Neutrophil (primary cell): ENCODE measurements at regions not wholly inside any gene's neighbourhood (a gene's known extent, or its start where the extent isn't known, plus 50 kb on each side); places are given as distances from the start of the nearest gene placed in this dataset.
"Not testable (repeated sequence)": the region's sequence is repeated elsewhere in the genome, so short reads cannot be mapped to it uniquely, and the experiment has no call there.

Experiments used
- H3K27ac ChIP-seq: fragments of 200-600 bp; sonication (generic); 2 replicates; pipeline ENCODE4 v1.5.1; 2016; ENCODE audit warnings: mild to moderate bottlenecking, moderate library complexity
- H3K27me3 ChIP-seq: fragments of 200-600 bp; sonication (generic); 2 replicates; pipeline ENCODE4 v1.6.0; 2016; ENCODE audit warnings: mild to moderate bottlenecking
- H3K36me3 ChIP-seq: fragments of 200-600 bp; sonication (generic); 2 replicates; pipeline ENCODE4 v1.5.1; 2017
- H3K4me1 ChIP-seq, 2 experiments: fragments of 200-600 bp in 1 of 2; sonication (generic) in 1 of 2; 1 replicate in 1 of 2; 2 replicates in 1 of 2; pipeline versions ENCODE4 v1.5.1 to v1.6.1; 2013 to 2016; ENCODE audit warnings: low read depth in 1 of 2, low read length in 1 of 2, mild to moderate bottlenecking in 1 of 2, moderate library complexity in 1 of 2; ENCODE audit not compliant: control insufficient read depth in 1 of 2, insufficient read depth in 1 of 2
- H3K4me3 ChIP-seq, 2 experiments: fragments of 200-600 bp in 1 of 2; sonication (generic) in 1 of 2; 1 replicate in 1 of 2; 2 replicates in 1 of 2; pipeline ENCODE4 v1.5.1; 2013 to 2016; ENCODE audit warnings: low read depth in 1 of 2, low read length in 1 of 2, mild to moderate bottlenecking in 1 of 2, moderate library complexity in 1 of 2
- H3K9me3 ChIP-seq: fragments of 200-600 bp; sonication (generic); 2 replicates; pipeline ENCODE4 v1.5.1; 2016
- CTCF ChIP-seq: fragments of 200-600 bp; sonication (generic); IDR thresholded peaks from 2 replicates; pipeline ENCODE4 v1.5.1; 2016; ENCODE audit warnings: antibody characterized with exemption

- Histone ChIP-seq H3K4me1 (no peaks in the 10 kb centered on the region), H3K27ac (no peak overlapping the region), H3K4me3 (no peak overlapping the region), H3K27me3 (no peaks in the 10 kb centered on the region), H3K9me3 (no peaks in the 10 kb centered on the region), H3K36me3 (no peaks in the 10 kb centered on the region)
- TF ChIP-seq CTCF: no peak
These were observed 306.0 kb upstream of the TCF4 start for GRCh38 chr18:55893948-55894347.

DNA sequence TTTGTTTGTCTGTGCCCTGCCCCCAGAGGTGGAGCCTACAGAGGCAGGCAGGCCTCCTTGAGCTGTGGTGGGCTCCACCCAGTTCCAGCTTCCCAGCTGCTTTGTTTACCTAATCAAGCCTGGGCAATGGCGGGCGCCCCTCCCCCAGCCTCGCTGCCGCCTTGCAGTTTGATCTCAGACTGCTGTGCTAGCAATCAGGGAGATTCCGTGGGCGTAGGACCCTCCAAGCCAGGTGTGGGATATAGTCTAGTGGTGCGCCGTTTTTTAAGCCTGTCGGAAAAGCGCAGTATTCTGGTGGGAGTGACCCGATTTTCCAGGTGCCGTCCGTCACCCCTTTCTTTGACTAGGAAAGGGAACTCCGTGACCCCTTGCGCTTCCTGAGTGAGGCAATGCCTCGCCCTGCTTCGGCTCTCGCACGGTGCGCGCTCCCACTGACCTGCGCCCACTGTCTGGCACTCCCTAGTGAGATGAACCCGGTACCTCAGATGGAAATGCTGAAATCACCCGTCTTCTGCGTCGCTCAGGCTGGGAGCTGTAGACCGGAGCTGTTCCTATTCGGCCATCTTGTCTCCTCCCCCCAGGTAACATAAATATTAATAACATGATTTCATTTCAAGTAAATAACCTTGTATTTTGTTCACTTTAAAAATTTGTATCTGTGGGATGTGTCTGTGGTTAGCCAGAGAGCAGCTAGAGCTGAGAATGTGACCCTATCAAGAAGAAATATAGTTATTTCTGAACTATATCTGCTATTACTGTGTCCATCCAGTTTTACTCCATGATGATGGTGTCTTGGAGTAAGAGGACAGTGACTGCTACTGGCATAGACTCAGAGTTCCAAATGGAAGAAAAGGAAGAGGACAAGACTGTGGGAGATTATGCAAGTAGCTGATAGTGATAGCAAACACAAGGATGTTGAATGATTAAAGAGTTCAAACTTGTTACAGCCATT lies 305.1 kb upstream of the TCF4 start:
- not testable (repeated sequence) for H3K4me3 ChIP-seq

GRCh38 chr18:55886886-55887285 lies 298.9 kb upstream of the TCF4 start:
- H3K36me3 ChIP-seq: no peaks in the 10 kb centered on the region
- no peak overlapping the region for H3K27ac ChIP-seq
- H3K27me3 ChIP-seq: no peaks in the 10 kb centered on the region
- H3K4me1 ChIP-seq: no peaks in the 10 kb centered on the region
- H3K4me3 ChIP-seq: no peak overlapping the region
- H3K9me3 ChIP-seq: no peaks in the 10 kb centered on the region
- no peak for TF ChIP-seq CTCF

More for the DNA sequence above, 305.1 kb upstream of the TCF4 start:
- not testable (repeated sequence) for H3K36me3 ChIP-seq, H3K9me3 ChIP-seq, H3K4me1 ChIP-seq, H3K27ac ChIP-seq, H3K27me3 ChIP-seq

DNA sequence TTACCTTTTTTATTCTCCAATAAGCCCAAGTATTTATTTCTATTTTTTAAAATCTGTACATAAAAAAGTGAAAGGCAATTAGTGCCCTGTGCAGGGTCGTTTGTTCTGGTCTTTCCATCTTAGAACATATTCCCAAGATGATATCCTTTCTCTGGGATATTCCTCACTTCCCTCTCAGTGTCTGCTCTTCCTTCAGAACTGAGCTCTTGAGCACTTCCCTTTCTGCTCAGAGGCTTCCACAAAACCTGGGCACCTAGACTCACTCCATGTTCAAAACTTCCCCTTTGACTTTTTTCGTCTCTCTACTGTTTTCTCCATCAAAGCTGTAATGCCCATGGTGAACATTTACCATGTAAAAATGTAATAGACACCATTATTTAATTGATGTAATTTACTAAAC lies 296.5 kb upstream of the TCF4 start:
- no peak for TF ChIP-seq CTCF
- Histone ChIP-seq H3K9me3 (no peaks in the 10 kb centered on the region), H3K4me3 (no peak overlapping the region), H3K27ac (no peak overlapping the region), H3K4me1 (no peaks in the 10 kb centered on the region), H3K36me3 (no peaks in the 10 kb centered on the region), H3K27me3 (no peaks in the 10 kb centered on the region)

- no peaks in the 10 kb centered on the region for H3K4me1 ChIP-seq
- no peak for TF ChIP-seq CTCF
- H3K27me3 ChIP-seq: no peaks in the 10 kb centered on the region
- H3K4me3 ChIP-seq: no peak overlapping the region
- no peaks in the 10 kb centered on the region for H3K36me3 ChIP-seq
- H3K9me3 ChIP-seq: no peaks in the 10 kb centered on the region
- H3K27ac ChIP-seq: no peak overlapping the region
These were observed 292.6 kb upstream of the TCF4 start for GRCh38 chr18:55880617-55881016.

- H3K9me3 ChIP-seq: no peaks in the 10 kb centered on the region
- no peaks in the 10 kb centered on the region for H3K36me3 ChIP-seq
- H3K4me1 ChIP-seq: no peaks in the 10 kb centered on the region
- no peak overlapping the region for H3K4me3 ChIP-seq
- no peaks in the 10 kb centered on the region for H3K27me3 ChIP-seq
- H3K27ac ChIP-seq: no peak overlapping the region
- TF ChIP-seq CTCF: no peak
These were observed 291.3 kb upstream of the TCF4 start for GRCh38 chr18:55879331-55879730.
